Esophagus squamous epithelium (tissue), 4 donors: ENCODE measurements at regions not wholly inside any gene's neighbourhood (a gene's known extent, or its start where the extent isn't known, plus 50 kb on each side); places are given as distances from the start of the nearest gene placed in this dataset.

Experiments
- CTCF ChIP-seq, 6 experiments: fragments of 450-650 bp in 4 of 6; fragments of 200-600 bp in 2 of 6; sonication (generic) in 2 of 6; IDR thresholded peaks; one replicate each; pipeline ENCODE4 v1.5.1; 2016 to 2019; ENCODE audit warnings: antibody characterized with exemption in 6 of 6, mild to moderate bottlenecking in 4 of 6, moderate library complexity in 4 of 6
- POLR2A ChIP-seq, 4 donors: fragments of 450-650 bp; IDR thresholded peaks; one replicate each; pipeline ENCODE4 v1.6.1; 2017; ENCODE audit warnings: antibody characterized with exemption in 4 of 4, mild to moderate bottlenecking in 4 of 4, moderate library complexity in 3 of 4

GRCh38 chr6:169163411-169163901, 90.2 kb downstream of the THBS2 start:
- no peak for TF ChIP-seq CTCF (IDR thresholded peaks at IDR 0.05)
- no peak for TF ChIP-seq POLR2A (IDR thresholded peaks at IDR 0.05)
